Progenitor cell of endocrine pancreas (in vitro differentiated cells): ENCODE measurements at regions not wholly inside any gene's neighbourhood (a gene's known extent, or its start where the extent isn't known, plus 50 kb on each side); places are given as distances from the start of the nearest gene placed in this dataset.

Experiments used
- DNase-seq: peaks from one replicate; pipeline ENCODE4 v3.0.0; 2021; ENCODE audit warnings: low spot score; ENCODE audit not compliant: unreplicated experiment
- H3K27ac Mint-ChIP-seq: 2 replicates; pipeline ENCODE4 v1.8.0; 2021; ENCODE audit warnings: mild to moderate bottlenecking, moderate library complexity, mixed read lengths
- H3K27me3 Mint-ChIP-seq: 2 replicates; pipeline ENCODE4 v1.8.0; 2021; ENCODE audit warnings: mixed read lengths
- H3K36me3 Mint-ChIP-seq: 2 replicates; pipeline ENCODE4 v1.8.0; 2022; ENCODE audit warnings: mixed read lengths; ENCODE audit not compliant: insufficient read depth
- H3K4me1 Mint-ChIP-seq: 2 replicates; pipeline ENCODE4 v1.8.0; 2021; ENCODE audit warnings: low read depth, mixed read lengths
- H3K4me3 Mint-ChIP-seq: 2 replicates; pipeline ENCODE4 v1.8.0; 2021; ENCODE audit warnings: low read depth, mild to moderate bottlenecking, moderate library complexity, mixed read lengths
- H3K9me3 Mint-ChIP-seq: 2 replicates; pipeline ENCODE4 v1.8.0; 2021; ENCODE audit warnings: low read depth, mixed read lengths
- CTCF ChIP-seq: fragments of 200-600 bp; sonication (generic); IDR thresholded peaks from one replicate; pipeline ENCODE4 v1.5.0; 2021; ENCODE audit warnings: antibody characterized with exemption, mild to moderate bottlenecking; ENCODE audit not compliant: unreplicated experiment

- no peak for DNase-seq
- H3K36me3 Mint-ChIP-seq: no peaks in the 10 kb centered on the region
- no peaks in the 10 kb centered on the region for H3K4me1 Mint-ChIP-seq
- H3K27ac Mint-ChIP-seq: no peak overlapping the region
- no peak overlapping the region for H3K4me3 Mint-ChIP-seq
- TF ChIP-seq CTCF: no peak
- H3K27me3 Mint-ChIP-seq: no peaks in the 10 kb centered on the region
- H3K9me3 Mint-ChIP-seq: peaks cover 15% of the 10 kb centered on the region
Observed at GRCh38 chrX:27354021-27354420, 109.1 kb downstream of the PPP4R3C start.

- Mint-ChIP-seq H3K4me3 (no peak overlapping the region), H3K27me3 (no peaks in the 10 kb centered on the region), H3K27ac (no peak overlapping the region), H3K4me1 (no peaks in the 10 kb centered on the region), H3K36me3 (no peaks in the 10 kb centered on the region), H3K9me3 (peaks cover 9% of the 10 kb centered on the region)
- no peak for TF ChIP-seq CTCF
- no peak for DNase-seq
Observed at GRCh38 chrX:27350476-27350875, 112.7 kb downstream of the PPP4R3C start.

GRCh38 chrX:27336466-27337091 is 126.6 kb downstream of the PPP4R3C start:
- Mint-ChIP-seq H3K36me3 (no peaks in the 10 kb centered on the region), H3K4me1 (no peaks in the 10 kb centered on the region), H3K27ac (no peak overlapping the region), H3K4me3 (no peak overlapping the region), H3K9me3 (peaks cover 5% of the 10 kb centered on the region), H3K27me3 (no peaks in the 10 kb centered on the region)
- TF ChIP-seq CTCF: peak; percentile 74
- DNase-seq: no peak

GRCh38 chrX:27321632-27322031 is 141.5 kb downstream of the PPP4R3C start:
- DNase-seq: no peak
- H3K9me3 Mint-ChIP-seq: peaks cover 30% of the 10 kb centered on the region
- H3K4me3 Mint-ChIP-seq: no peak overlapping the region

GRCh38 chrX:27309406-27309805 is 153.7 kb downstream of the PPP4R3C start:
- H3K27me3 Mint-ChIP-seq: no peaks in the 10 kb centered on the region
- H3K4me3 Mint-ChIP-seq: no peak overlapping the region
- no peak for TF ChIP-seq CTCF
- H3K36me3 Mint-ChIP-seq: no peaks in the 10 kb centered on the region
- H3K27ac Mint-ChIP-seq: no peak overlapping the region
- no peak for DNase-seq
- peaks cover 4% of the 10 kb centered on the region for H3K4me1 Mint-ChIP-seq
- peaks cover 36% of the 10 kb centered on the region for H3K9me3 Mint-ChIP-seq

More at GRCh38 chrX:27321632-27322031, 141.5 kb downstream of the PPP4R3C start:
- Mint-ChIP-seq H3K27me3 (no peaks in the 10 kb centered on the region), H3K27ac (no peak overlapping the region), H3K4me1 (no peaks in the 10 kb centered on the region), H3K36me3 (no peaks in the 10 kb centered on the region)
- TF ChIP-seq CTCF: no peak
